Stimulated activated effector memory CD8-positive, alpha-beta T cell treated with anti-CD3 and anti-CD28 coated beads, Interleukin-12 subunit alpha, Interleukin-12 subunit beta, amount 100 ng/mL, for 72 hours (primary cell): ENCODE measurements at regions not wholly inside any gene's neighbourhood (a gene's known extent, or its start where the extent isn't known, plus 50 kb on each side); places are given as distances from the start of the nearest gene placed in this dataset.
A peak's percentile ranks its signal among the peaks of the same experiment; 100 is the strongest.

ENCODE experiments used
- ATAC-seq: fragments of 150-1000 bp; cut with Tn5 transposase; 2 replicates; pipeline ENCODE4 v1.10.0; 2021
- DNase-seq, 2 donors: peaks; one replicate each; pipeline ENCODE4 v3.0.0; 2021 to 2022; ENCODE audit warnings: low spot score in 2 of 2
- H3K27ac Mint-ChIP-seq: one replicate; pipeline ENCODE4 v1.8.0; 2022; ENCODE audit warnings: mild to moderate bottlenecking, mixed read lengths
- H3K36me3 Mint-ChIP-seq: one replicate; pipeline ENCODE4 v1.8.0; 2022; ENCODE audit warnings: mild to moderate bottlenecking, mixed read lengths
- H3K4me1 Mint-ChIP-seq: one replicate; pipeline ENCODE4 v1.8.0; 2022; ENCODE audit warnings: mixed read lengths
- H3K4me3 Mint-ChIP-seq: one replicate; pipeline ENCODE4 v1.8.0; 2022; ENCODE audit warnings: mild to moderate bottlenecking, mixed read lengths
- H3K9me3 Mint-ChIP-seq: one replicate; pipeline ENCODE4 v1.8.0; 2022; ENCODE audit warnings: mixed read lengths

DNA sequence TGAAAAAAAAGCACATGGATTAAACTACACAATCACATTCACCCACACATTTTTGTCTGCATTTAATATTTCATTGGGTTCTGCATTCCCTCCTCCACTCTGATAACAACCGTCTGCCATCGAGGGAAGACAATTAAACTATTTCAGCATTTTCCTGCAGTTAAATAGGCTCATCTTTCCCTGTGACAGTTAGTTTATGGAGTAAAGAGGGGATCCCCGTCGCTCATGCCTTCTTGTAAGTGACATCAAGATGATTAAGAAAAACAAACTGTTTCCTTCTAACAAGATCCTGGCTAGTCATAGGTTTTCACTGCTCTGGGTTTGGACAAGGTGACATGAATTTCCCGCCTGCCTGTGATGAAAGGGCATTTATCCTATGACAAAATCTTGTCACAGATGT lies 98.0 kb upstream of the DYNLRB2 start:
- DNase-seq (no peak), ATAC-seq (no peak)
- Mint-ChIP-seq H3K9me3 (no peaks in the 10 kb centered on the region), H3K4me1 (no peaks in the 10 kb centered on the region), H3K36me3 (no peaks in the 10 kb centered on the region), H3K4me3 (no peak overlapping the region), H3K27ac (no peak overlapping the region)

DNA sequence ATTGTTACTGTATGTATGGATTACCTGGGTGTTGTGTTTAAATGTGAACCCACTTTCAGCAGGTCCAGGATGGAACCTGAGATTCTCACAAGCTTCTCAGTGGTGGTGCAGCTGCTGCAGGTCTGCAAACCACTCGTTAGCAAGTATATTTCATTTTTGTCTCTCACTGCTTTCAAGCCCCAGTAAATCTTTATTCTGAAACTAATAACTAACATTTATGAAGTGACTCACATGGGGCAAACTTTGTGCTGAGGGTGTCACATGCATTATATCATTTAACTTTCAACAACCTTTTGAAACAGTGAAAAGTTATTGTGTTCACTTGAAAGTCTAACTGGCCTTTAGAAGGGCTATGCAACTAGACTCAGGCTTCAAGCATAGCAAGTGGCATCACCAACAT lies 98.9 kb upstream of the DYNLRB2 start:
- DNase-seq = no peak
- no peak for ATAC-seq
- Mint-ChIP-seq H3K27ac (no peak overlapping the region), H3K4me3 (no peak overlapping the region), H3K36me3 (no peaks in the 10 kb centered on the region), H3K4me1 (no peaks in the 10 kb centered on the region), H3K9me3 (no peaks in the 10 kb centered on the region)

DNA sequence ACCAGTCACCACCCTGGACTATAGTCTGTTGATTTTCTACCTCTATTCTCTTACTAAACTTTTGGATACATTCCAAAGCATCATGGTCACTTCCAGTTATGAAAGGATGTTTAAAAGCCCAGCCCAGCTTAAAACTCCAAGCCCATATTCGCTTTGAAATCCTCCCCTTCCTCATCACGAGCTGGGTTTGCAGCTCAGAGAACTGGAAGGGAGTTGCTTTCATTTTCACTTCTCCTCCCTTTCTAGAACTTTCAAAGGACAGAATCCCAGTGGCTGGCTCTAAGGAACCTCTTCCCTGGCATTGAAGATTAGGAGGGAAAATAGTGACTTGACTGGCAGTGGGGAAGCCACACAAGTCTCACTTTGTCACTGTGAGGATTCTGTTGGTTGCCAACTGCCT lies 100.1 kb upstream of the DYNLRB2 start:
- peak overlapping the region; percentile 9 for H3K4me3 Mint-ChIP-seq

DNA sequence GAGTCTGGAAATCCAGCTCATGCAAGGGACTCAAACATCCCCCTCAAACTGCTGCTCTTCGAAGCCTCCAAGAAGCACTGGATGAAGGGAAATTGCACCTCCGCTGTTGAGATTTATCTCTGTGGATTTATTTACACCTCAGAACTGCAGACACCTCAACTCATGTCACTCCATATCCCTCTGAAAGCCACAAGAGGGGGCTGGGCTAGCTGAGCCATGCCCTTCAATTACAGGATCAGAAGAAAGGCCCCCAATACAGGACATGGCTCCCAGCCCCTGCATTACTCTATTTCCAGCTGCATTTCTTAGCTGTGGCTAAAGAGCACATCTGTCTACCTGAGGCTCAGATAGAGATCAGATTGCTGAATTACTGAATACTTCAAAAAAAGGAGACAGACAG lies 103.1 kb upstream of the DYNLRB2 start:
- no peak for ATAC-seq
- Mint-ChIP-seq H3K4me1 (no peaks in the 10 kb centered on the region), H3K9me3 (peaks cover 3% of the 10 kb centered on the region), H3K4me3 (no peak overlapping the region), H3K36me3 (no peaks in the 10 kb centered on the region), H3K27ac (no peak overlapping the region)
- DNase-seq = no peak

More for the DNA sequence above, 100.1 kb upstream of the DYNLRB2 start:
- Mint-ChIP-seq H3K36me3 (no peaks in the 10 kb centered on the region), H3K9me3 (no peaks in the 10 kb centered on the region), H3K4me1 (no peaks in the 10 kb centered on the region), H3K27ac (no peak overlapping the region)
- DNase-seq = no peak
- ATAC-seq = no peak

DNA sequence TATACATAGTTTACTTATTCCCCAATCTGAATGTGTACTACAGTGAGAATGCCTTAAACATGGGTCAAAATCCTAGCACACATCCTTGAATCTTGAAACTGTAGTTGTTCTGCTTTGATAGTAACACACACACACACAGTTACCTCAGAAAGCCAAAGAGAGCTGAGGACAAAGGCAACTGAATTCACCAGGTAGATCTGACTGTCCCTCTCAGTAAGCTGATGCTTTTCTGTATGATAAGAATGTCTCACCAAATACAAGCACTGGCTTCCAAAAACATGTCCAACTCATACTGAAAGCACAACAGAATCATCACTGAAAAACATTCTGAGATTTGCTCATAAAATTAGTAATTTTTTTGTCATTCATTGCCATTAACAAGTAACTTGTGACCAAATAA lies 104.3 kb upstream of the DYNLRB2 start:
- peak; percentile 59 for ATAC-seq

DNA sequence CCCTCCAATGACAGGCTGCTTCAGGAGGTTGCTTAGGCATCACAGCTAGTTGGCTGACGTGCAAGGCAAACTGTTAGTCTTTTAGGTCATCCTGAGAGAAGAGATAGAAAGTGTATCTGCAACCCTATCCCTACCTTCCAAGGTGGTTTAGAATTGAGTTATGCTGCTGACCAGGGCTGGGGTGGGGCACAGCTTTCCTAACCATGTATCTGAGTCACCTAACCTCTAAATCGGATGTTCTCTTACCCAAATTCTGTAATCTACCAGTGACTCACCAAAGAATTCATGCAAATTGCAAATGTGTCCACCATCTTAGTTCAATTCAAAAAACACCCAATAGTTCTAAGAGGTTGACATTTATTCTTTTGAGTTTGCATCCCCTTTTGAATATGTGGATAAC lies 107.2 kb upstream of the DYNLRB2 start:
- Mint-ChIP-seq H3K27ac (no peak overlapping the region), H3K9me3 (peaks cover 3% of the 10 kb centered on the region), H3K36me3 (no peaks in the 10 kb centered on the region), H3K4me3 (no peak overlapping the region), H3K4me1 (no peaks in the 10 kb centered on the region)
- no peak for DNase-seq
- ATAC-seq = peak; percentile 90

More for the DNA sequence above, 104.3 kb upstream of the DYNLRB2 start:
- Mint-ChIP-seq H3K36me3 (no peaks in the 10 kb centered on the region), H3K4me3 (no peak overlapping the region), H3K4me1 (no peaks in the 10 kb centered on the region), H3K9me3 (peaks cover 3% of the 10 kb centered on the region), H3K27ac (no peak overlapping the region)
- DNase-seq = no peak

DNA sequence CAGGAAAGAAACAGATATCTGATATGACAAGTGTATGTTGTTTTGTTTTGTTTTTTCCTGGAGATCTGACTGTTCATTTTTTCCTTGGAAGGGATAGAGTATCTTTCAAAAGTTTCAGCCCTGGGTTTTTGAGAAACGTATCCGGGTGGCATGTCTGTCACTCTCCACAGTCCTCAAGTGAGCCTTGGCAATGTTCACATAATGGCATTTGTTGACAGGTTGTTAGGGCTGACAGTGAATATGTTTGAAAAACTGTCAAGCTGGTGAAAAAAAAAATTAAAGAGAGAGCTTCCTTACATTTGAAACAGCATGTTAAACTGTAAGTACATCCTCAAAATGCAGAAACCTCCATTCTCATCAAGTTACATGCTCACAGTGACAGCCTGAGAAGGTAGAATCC lies 113.0 kb upstream of the DYNLRB2 start:
- no peaks in the 10 kb centered on the region for H3K9me3 Mint-ChIP-seq
- no peaks in the 10 kb centered on the region for H3K4me1 Mint-ChIP-seq
- no peak overlapping the region for H3K27ac Mint-ChIP-seq
- DNase-seq (no peak), ATAC-seq (no peak)
- H3K4me3 Mint-ChIP-seq = no peak overlapping the region
- H3K36me3 Mint-ChIP-seq = no peaks in the 10 kb centered on the region

DNA sequence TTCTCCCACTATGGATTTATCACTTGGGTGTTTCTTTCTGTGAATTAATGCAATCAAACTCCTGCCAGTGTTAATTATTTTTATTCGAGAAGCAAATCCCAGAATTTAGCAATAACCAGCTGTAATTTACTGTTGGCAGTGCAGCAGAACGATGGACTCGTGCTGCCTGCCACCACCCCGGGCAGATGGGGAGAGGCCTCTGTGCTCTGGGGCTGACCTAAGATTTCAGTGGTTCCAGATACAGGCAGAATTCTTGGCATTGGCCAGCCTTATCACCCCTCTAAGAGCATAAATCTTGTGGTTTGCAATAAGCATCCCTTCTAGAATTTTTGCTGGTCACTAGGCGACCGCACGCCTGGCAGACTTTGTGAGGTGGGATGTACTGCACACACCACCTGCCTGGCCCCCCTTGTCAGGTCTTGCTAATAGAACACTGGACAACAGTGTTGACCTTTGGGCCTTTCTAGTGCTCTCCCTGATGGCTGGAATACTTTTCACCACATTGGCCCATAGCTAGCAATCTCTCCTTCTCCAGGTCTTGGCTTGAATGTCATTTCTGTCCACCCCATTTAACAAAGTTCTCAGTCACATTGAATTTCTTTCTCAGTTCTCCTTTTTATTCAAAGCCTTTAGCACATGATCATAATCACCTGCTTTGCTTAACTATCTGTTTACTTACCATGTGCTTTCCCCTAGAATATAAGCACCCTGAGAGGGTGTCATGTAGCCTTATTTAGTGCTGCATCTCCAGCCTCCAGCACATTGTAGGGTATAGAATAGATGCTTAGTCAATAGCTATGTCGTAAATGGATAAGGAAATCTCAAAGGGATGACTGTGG lies 122.1 kb upstream of the DYNLRB2 start:
- H3K4me3 Mint-ChIP-seq = no peak overlapping the region
- H3K4me1 Mint-ChIP-seq = no peaks in the 10 kb centered on the region
- ATAC-seq (no peak), DNase-seq (no peak)
- H3K27ac Mint-ChIP-seq = no peak overlapping the region
- H3K36me3 Mint-ChIP-seq = no peaks in the 10 kb centered on the region
- no peaks in the 10 kb centered on the region for H3K9me3 Mint-ChIP-seq

DNA sequence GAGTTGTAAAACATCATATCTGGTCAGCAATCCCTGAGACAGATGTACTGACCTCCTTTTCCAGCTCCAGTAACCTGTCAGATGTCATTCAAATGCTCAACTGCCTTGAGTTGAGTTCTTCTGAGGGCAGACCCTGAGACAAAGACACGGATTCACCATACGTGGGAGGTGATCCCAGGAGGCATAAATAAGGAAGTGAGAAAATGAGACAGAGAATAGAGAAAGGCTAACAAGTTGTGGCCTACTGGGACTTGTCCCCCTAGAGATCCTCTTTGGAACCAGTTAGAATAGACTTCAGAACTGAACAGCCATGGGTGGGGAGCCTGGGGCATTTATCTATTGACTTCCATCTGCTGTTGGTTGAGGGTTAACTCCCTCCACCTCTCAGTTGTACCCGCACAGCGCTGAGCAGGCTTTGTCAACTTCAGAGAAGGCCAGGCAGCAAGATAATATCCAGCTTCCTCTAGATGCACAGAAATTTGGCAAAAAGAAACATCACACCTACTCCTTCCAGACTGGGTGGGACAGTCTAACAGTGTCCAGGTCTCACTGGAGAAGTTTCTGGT lies 123.0 kb upstream of the DYNLRB2 start:
- H3K4me1 Mint-ChIP-seq = no peaks in the 10 kb centered on the region
- H3K4me3 Mint-ChIP-seq = no peak overlapping the region
- H3K9me3 Mint-ChIP-seq = no peaks in the 10 kb centered on the region
- ATAC-seq = no peak
- no peaks in the 10 kb centered on the region for H3K36me3 Mint-ChIP-seq
- no peak overlapping the region for H3K27ac Mint-ChIP-seq
- DNase-seq = no peak

DNA sequence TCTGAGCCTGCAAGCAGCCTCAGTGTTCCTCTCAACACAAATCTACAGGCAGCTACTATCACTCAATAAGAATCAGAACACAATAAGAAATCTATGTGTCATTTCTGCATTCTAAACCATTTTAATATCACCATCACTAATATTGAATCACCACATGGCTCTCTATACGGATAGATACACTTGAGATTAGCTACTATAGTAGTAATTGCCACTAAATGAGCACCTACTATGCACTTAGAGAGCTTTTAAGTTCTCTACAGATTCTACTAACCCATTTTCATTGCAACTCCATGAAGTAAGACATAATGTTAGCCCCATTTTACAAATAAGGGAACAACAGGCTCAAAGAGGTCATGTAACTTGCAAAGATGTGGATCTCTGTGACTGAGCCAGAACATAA lies 132.8 kb upstream of the DYNLRB2 start:
- no peaks in the 10 kb centered on the region for H3K9me3 Mint-ChIP-seq
- DNase-seq = no peak

DNA sequence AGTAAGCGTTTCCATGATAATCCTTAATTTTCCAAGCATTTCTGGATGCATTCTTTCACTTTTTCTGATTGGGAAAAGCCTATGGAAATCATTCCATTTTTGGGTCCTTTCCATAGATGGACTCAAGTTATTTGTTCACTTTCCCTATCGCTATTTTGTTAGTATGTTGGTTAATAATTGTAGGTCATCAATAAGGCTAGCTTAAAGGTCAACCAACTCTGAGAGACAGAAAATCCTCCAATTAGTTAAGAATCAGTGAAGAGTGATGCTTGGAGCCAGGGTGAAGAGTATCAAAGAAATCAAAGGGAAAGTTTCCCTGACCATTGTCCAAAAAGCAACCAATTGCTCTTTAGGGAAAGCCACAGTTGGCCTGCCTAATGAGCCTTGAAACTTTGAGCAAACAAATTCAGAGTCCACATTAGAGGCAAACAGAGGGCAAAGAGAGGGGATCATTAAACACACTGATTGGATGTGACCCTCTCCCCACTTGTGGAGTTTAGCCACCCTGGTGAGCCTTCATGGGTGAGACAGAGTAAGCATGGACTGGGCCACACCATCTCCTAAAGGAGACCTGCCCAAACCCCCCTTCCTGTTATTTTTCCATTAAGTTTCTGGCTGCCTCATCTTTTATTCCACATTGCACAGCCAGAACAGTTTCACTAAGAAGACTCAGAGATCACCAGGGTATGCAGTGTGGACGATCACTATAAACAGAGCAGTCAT lies 133.4 kb upstream of the DYNLRB2 start:
- H3K9me3 Mint-ChIP-seq = no peaks in the 10 kb centered on the region
- H3K4me1 Mint-ChIP-seq = no peaks in the 10 kb centered on the region
- no peak overlapping the region for H3K27ac Mint-ChIP-seq
- no peak for DNase-seq
- no peaks in the 10 kb centered on the region for H3K36me3 Mint-ChIP-seq
- no peak overlapping the region for H3K4me3 Mint-ChIP-seq
- no peak for ATAC-seq

More for the DNA sequence above, 132.8 kb upstream of the DYNLRB2 start:
- Mint-ChIP-seq H3K27ac (no peak overlapping the region), H3K4me1 (no peaks in the 10 kb centered on the region), H3K36me3 (no peaks in the 10 kb centered on the region), H3K4me3 (no peak overlapping the region)
- no peak for ATAC-seq

DNA sequence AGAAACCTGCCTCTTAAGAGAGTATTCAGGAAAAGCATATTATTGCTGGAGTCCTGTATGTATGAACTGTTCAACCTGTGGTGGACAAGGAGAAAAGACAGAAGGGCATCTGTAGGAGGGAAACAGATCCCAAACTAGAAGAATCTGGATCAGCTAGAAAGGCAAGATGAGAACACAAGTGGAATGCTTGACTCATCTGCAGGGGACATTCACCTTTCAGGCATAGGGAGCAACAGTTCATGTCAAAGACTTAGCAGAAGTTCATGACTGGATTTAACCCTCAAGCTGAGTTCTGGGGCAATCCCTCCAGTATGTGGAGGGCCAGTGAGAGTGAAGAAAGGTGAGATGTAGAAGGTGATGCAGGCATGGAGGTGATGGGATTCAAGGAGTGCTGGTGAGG lies 135.9 kb upstream of the DYNLRB2 start:
- H3K4me1 Mint-ChIP-seq = no peaks in the 10 kb centered on the region
- H3K36me3 Mint-ChIP-seq = no peaks in the 10 kb centered on the region
- DNase-seq = no peak
- H3K4me3 Mint-ChIP-seq = no peak overlapping the region
- ATAC-seq = no peak
- no peak overlapping the region for H3K27ac Mint-ChIP-seq
- no peaks in the 10 kb centered on the region for H3K9me3 Mint-ChIP-seq

DNA sequence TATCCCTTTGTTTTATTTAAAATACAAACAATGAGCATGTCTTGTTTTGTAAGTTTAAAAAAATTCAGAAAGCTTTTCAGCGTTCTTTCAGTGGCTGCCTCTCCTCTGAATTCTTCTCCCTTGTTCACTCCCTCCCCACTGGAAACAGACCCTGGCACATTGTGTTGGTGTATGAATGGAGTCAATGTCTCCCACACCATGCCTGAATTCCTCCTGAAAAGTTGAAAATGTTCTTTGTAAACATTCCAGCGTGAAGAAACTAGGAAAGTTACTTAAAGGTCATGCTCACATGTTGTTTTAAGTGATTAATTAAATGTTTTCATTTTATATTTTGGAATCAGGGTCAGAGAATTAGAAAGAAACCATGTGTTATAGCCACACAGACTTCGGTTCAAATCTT lies 136.9 kb upstream of the DYNLRB2 start:
- H3K9me3 Mint-ChIP-seq = no peaks in the 10 kb centered on the region
- no peaks in the 10 kb centered on the region for H3K36me3 Mint-ChIP-seq
- no peaks in the 10 kb centered on the region for H3K4me1 Mint-ChIP-seq
- H3K27ac Mint-ChIP-seq = no peak overlapping the region
- no peak overlapping the region for H3K4me3 Mint-ChIP-seq
- no peak for ATAC-seq
- no peak for DNase-seq

DNA sequence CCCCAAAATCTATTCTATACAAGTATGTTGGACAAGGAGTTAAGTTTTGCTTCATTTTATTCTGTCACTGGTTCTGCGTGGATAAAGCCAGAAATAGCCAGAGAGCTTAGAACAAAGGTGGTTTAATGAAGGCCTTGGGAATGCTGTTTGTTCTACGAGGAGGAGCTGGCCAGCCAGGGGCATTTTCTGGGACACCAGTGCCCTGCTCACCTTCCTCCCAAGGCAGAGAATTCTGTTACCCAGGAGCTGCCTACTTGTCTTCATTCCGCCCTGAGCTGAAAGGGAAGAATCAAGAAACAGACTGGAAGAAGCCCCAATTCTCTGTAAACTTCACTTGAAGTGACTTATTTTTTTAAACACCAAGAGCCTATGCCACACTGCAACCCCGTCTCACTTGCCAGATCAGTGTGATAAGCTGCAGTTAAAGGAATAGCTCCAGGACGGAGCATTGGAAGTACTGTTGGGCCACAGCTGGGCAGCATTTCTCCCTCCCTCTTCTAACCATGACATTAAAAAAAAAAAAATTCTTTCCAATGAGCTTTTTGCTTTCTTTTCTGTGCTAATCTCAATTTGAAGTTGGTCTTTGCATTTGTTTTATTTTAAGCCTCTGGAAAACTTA lies 149.8 kb upstream of the DYNLRB2 start:
- Mint-ChIP-seq H3K4me1 (no peaks in the 10 kb centered on the region), H3K36me3 (no peaks in the 10 kb centered on the region), H3K27ac (no peak overlapping the region), H3K4me3 (no peak overlapping the region), H3K9me3 (peaks cover 6% of the 10 kb centered on the region)
- DNase-seq = no peak
- no peak for ATAC-seq

DNA sequence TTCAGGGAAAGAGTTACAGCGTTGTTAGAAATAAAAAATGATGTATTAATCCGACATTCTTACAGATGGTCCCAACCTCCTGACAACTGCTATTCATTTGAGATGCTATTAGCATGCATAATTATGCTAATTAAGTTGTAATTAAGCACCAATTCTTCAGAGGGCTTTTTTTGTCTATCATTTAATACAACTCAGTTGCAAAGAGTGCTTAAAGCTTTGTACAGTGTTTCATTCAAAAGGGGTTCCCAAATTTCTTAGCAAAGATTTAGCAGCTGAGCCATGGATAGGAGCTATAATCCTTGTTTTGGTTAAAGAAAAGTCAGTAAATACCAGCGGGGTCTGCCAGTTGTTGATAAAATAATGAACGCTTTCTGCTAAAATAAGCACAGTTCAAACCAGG lies 150.7 kb upstream of the DYNLRB2 start:
- H3K4me1 Mint-ChIP-seq = no peaks in the 10 kb centered on the region
- peaks cover 6% of the 10 kb centered on the region for H3K9me3 Mint-ChIP-seq
- ATAC-seq = no peak
- DNase-seq = no peak
- no peaks in the 10 kb centered on the region for H3K36me3 Mint-ChIP-seq
- H3K4me3 Mint-ChIP-seq = no peak overlapping the region
- no peak overlapping the region for H3K27ac Mint-ChIP-seq
